Activated CD4-positive, alpha-beta T cell treated with anti-CD3 and anti-CD28 coated beads, Interleukin-2, amount 50 U/mL, for 4 hours (primary cell): ENCODE measurements at regions not wholly inside any gene's neighbourhood (a gene's known extent, or its start where the extent isn't known, plus 50 kb on each side); places are given as distances from the start of the nearest gene placed in this dataset.

ENCODE experiments used
- DNase-seq, 2 experiments: peaks; one replicate each; pipeline ENCODE4 v3.0.0-alpha.2; 2020

GRCh38 chr17:73819440-73820395 is 175.5 kb upstream of the SDK2 start:
- no peak for DNase-seq

- no peak for DNase-seq
These were observed 176.6 kb upstream of the SDK2 start for GRCh38 chr17:73820686-73821448.

- DNase-seq, result no peak
These were observed 177.4 kb upstream of the SDK2 start for GRCh38 chr17:73821665-73822064.

- DNase-seq, result no peak
These were observed 178.1 kb upstream of the SDK2 start for GRCh38 chr17:73822371-73822770.

GRCh38 chr17:73823684-73824083 is 179.4 kb upstream of the SDK2 start:
- DNase-seq, result no peak

GRCh38 chr17:73824321-73824720 is 180.1 kb upstream of the SDK2 start:
- DNase-seq, result no peak

- no peak for DNase-seq
These were observed 182.1 kb upstream of the SDK2 start for GRCh38 chr17:73826181-73826871.

GRCh38 chr17:73826872-73827228 is 182.6 kb upstream of the SDK2 start:
- DNase-seq, result no peak

GRCh38 chr17:73827627-73828291 is 183.5 kb upstream of the SDK2 start:
- no peak for DNase-seq

GRCh38 chr17:73829676-73830280 is 185.5 kb upstream of the SDK2 start:
- DNase-seq, result no peak

GRCh38 chr17:73831699-73832098 is 187.5 kb upstream of the SDK2 start:
- DNase-seq, result no peak

- DNase-seq, result no peak
These were observed 189.7 kb upstream of the SDK2 start for GRCh38 chr17:73833775-73834488.

GRCh38 chr17:73834684-73835343 is 190.6 kb upstream of the SDK2 start:
- no peak for DNase-seq

- no peak for DNase-seq
These were observed 191.4 kb upstream of the SDK2 start for GRCh38 chr17:73835605-73836004.

- DNase-seq, result no peak
These were observed 194.6 kb upstream of the SDK2 start for GRCh38 chr17:73838815-73839214.

GRCh38 chr17:73840829-73841228 is 196.6 kb upstream of the SDK2 start:
- DNase-seq, result no peak

- DNase-seq, result no peak
These were observed 197.3 kb upstream of the SDK2 start for GRCh38 chr17:73841431-73842060.

GRCh38 chr17:73847952-73848351 is 203.7 kb upstream of the SDK2 start:
- no peak for DNase-seq

- no peak for DNase-seq
These were observed 206.2 kb upstream of the SDK2 start for GRCh38 chr17:73850426-73850825.

- no peak for DNase-seq
These were observed 206.8 kb upstream of the SDK2 start for GRCh38 chr17:73851091-73851490.

- DNase-seq, result no peak
These were observed 207.7 kb upstream of the SDK2 start for GRCh38 chr17:73851921-73852320.
